K562 (cell line): ENCODE measurements at regions not wholly inside any gene's neighbourhood (a gene's known extent, or its start where the extent isn't known, plus 50 kb on each side); places are given as distances from the start of the nearest gene placed in this dataset.

Experiments
- ATAC-seq: fragments of 200-7000 bp; cut with Tn5 transposase; 3 replicates; pipeline ENCODE4 v1.9.1; 2020; ENCODE audit warnings: moderate library complexity
- BruUV-seq: library from RNA; stranded (reverse); fragments of 400-500 nt; replicated peaks from 2 replicates; lab custom pipeline; 2021; lab: Mats Ljungman, UMichigan
- CTCF ChIA-PET: fragments of 300-600 bp; formaldehyde crosslinking; extraction: SDS; loops from one replicate; lab custom pipeline; 2021; ENCODE audit warnings: low intra/inter-chr PET ratio; lab: Yijun Ruan, JAX
- POLR2A ChIA-PET: fragments of 300-600, 350-650 bp; sonication (Branson Sonifier 250); formaldehyde crosslinking; extraction: SDS; loops from one replicate; lab custom pipeline; 2021; ENCODE audit warnings: antibody characterized with exemption, inconsistent platforms; lab: Yijun Ruan, JAX
- DNase-seq, 4 experiments: peaks; one replicate each; pipeline versions ENCODE4 v3.0.0 to v3.0.0-alpha.2; 2011 to 2018; ENCODE audit warnings: low spot score in 3 of 4, mixed read lengths in 3 of 4; ENCODE audit errors: extremely low read depth in 1 of 4
- FAIRE-seq: peaks from 2 replicates; lab custom pipeline; 2011; peaks lifted over from hg19 to GRCh38; lab: Jason Lieb, UNC
- H2AFZ ChIP-seq: 2 replicates; pipeline ENCODE4 v1.6.0; 2011; ENCODE audit warnings: low read depth, low read length, control low read depth, inconsistent platforms
- H3K27ac ChIP-seq: fragments of 200-600 bp; 3 replicates; pipeline ENCODE4 v1.8.0; 2011; ENCODE audit warnings: low read depth, mild to moderate bottlenecking, control low read depth, inconsistent platforms, low read length, moderate library complexity, mixed read lengths; ENCODE audit errors: extremely low read depth
- H3K27me3 ChIP-seq, 2 experiments: fragments of 300-600 bp in 1 of 2; 2 replicates in 1 of 2; 3 replicates in 1 of 2; pipeline versions ENCODE4 v1.6.0 to v1.8.0; 2011; ENCODE audit warnings: inconsistent platforms in 2 of 2, low read length in 2 of 2, mild to moderate bottlenecking in 1 of 2, mixed read lengths in 1 of 2, moderate library complexity in 1 of 2; ENCODE audit not compliant: control insufficient read depth in 2 of 2, insufficient read depth in 2 of 2
- H3K36me3 ChIP-seq: fragments of 300-600 bp; 3 replicates; pipeline ENCODE4 v1.8.0; 2011; ENCODE audit warnings: mild to moderate bottlenecking, low read length, inconsistent platforms; ENCODE audit not compliant: control insufficient read depth, insufficient read depth
- H3K4me1 ChIP-seq, 2 experiments: fragments of 200-600 bp in 1 of 2; replicated peaks in 1 of 2; 2 replicates in 1 of 2; 3 replicates in 1 of 2; pipeline versions ENCODE4 v1.5.1 to v1.8.0; 2011; ENCODE audit warnings: inconsistent platforms in 2 of 2, low read length in 2 of 2, mild to moderate bottlenecking in 1 of 2, mixed read lengths in 1 of 2, moderate library complexity in 1 of 2; ENCODE audit not compliant: control insufficient read depth in 2 of 2, insufficient read depth in 2 of 2
- H3K4me2 ChIP-seq: 2 replicates; pipeline ENCODE4 v1.6.1; 2011; ENCODE audit warnings: low read length, control low read depth, inconsistent platforms, mixed read lengths; ENCODE audit not compliant: insufficient read depth
- H3K4me3 ChIP-seq: fragments of 200-600 bp; sonication (generic), shearing (Covaris generic); 2 replicates; pipeline ENCODE4 v1.5.1; 2016; ENCODE audit warnings: control low read depth, inconsistent platforms
- H3K79me2 ChIP-seq: fragments of 200-600 bp; 3 replicates; pipeline ENCODE4 v1.8.0; 2011; ENCODE audit warnings: low read length, inconsistent platforms; ENCODE audit not compliant: control insufficient read depth, insufficient read depth
- H3K9ac ChIP-seq, 2 experiments: 2 replicates each; pipeline versions ENCODE4 v1.6.0 to v1.6.1; 2011; ENCODE audit warnings: low read depth in 2 of 2, low read length in 2 of 2, control low read depth in 1 of 2, inconsistent platforms in 1 of 2, mild to moderate bottlenecking in 1 of 2, mixed read lengths in 1 of 2; ENCODE audit not compliant: insufficient read depth in 1 of 2
- H3K9me1 ChIP-seq: one replicate; pipeline ENCODE4 v1.6.0; 2011; ENCODE audit warnings: inconsistent platforms, mild to moderate bottlenecking, low read length, moderate library complexity; ENCODE audit not compliant: control insufficient read depth, insufficient read depth
- H3K9me3 ChIP-seq: replicated peaks from 2 replicates; pipeline ENCODE4 v1.5.1; 2011; ENCODE audit warnings: low read depth, low read length, inconsistent platforms; ENCODE audit not compliant: control insufficient read depth, insufficient read depth
- H4K20me1 ChIP-seq: replicated peaks from 2 replicates; pipeline ENCODE4 v1.6.1; 2011; ENCODE audit warnings: low read length, inconsistent platforms, mixed read lengths; ENCODE audit not compliant: control insufficient read depth, insufficient read depth
- ATF7 ChIP-seq: fragments of 450-650 bp; IDR thresholded peaks from 2 replicates; pipeline ENCODE4 v1.7.1; 2014; ENCODE audit warnings: mild to moderate bottlenecking, moderate library complexity
- IRF2 ChIP-seq: sonication (generic); formaldehyde crosslinking; IDR thresholded peaks from 2 replicates; pipeline ENCODE4 v1.8.1; 2022; ENCODE audit warnings: mild to moderate bottlenecking, missing genetic modification reagents
- MED1 ChIP-seq: sonication (generic); formaldehyde crosslinking; IDR thresholded peaks from 2 replicates; pipeline ENCODE4 v1.8.1; 2023; ENCODE audit warnings: missing genetic modification reagents, borderline replicate concordance
- NRF1 ChIP-seq, 2 experiments: fragments of 450-650 bp; IDR thresholded peaks in 1 of 2; conservative IDR thresholded peaks in 1 of 2; 2 replicates each; pipeline ENCODE4 v1.6.1; 2014; ENCODE audit warnings: mild to moderate bottlenecking in 2 of 2
- POLR2AphosphoS5 ChIP-seq: IDR thresholded peaks from 2 replicates; pipeline ENCODE4 v1.6.1; 2011; ENCODE audit warnings: mild to moderate bottlenecking, low read depth, low read length, moderate library complexity; ENCODE audit not compliant: control insufficient read depth, insufficient read depth
- RAD51 ChIP-seq: fragments of 450-650 bp; IDR thresholded peaks from 2 replicates; pipeline ENCODE4 v1.7.1; 2016; ENCODE audit warnings: low read depth, mild to moderate bottlenecking, borderline replicate concordance
- RBM25 ChIP-seq: fragments of 200-400 bp; formaldehyde crosslinking; IDR thresholded peaks from 2 replicates; pipeline ENCODE4 v1.6.1; 2018; ENCODE audit warnings: low read length, low read depth, moderate library complexity; ENCODE audit not compliant: severe bottlenecking
- SNRNP70 ChIP-seq: fragments of 200-400 bp; formaldehyde crosslinking; optimal IDR thresholded peaks from 2 replicates; pipeline ENCODE3; 2017; ENCODE audit warnings: low read depth, low read length
- ZBTB11 ChIP-seq, 3 experiments: fragments of 200-800 bp in 1 of 3; fragments of 250-450 bp in 1 of 3; fragments of 450-650 bp in 1 of 3; sonication (Bioruptor Pico) in 1 of 3; sonication (Bioruptor generic) in 1 of 3; formaldehyde crosslinking in 1 of 3; IDR thresholded peaks; 2 replicates each; pipeline versions ENCODE4 v1.6.1 to v1.8.0; 2016 to 2022; ENCODE audit warnings: mild to moderate bottlenecking in 2 of 3, missing genetic modification characterization in 2 of 3, missing compliant biosample characterization in 1 of 3, moderate library complexity in 1 of 3
- ZNF134 ChIP-seq: fragments of 250-450 bp; sonication (Bioruptor Pico); conservative IDR thresholded peaks from 2 replicates; pipeline ENCODE4 v1.4.0; 2020
- ZNF449 ChIP-seq: fragments of 250-450 bp; sonication (Bioruptor Pico); IDR thresholded peaks from 2 replicates; pipeline ENCODE4 v1.8.0; 2022; ENCODE audit warnings: moderate library complexity, mild to moderate bottlenecking, inconsistent platforms
- WGBS: fragments of 100-300 bp; shearing (Covaris generic); methylation state at CpG from one replicate; pipeline ENCODE4 v1.1.6; 2016; ENCODE audit warnings: low coverage, mixed read lengths; ENCODE audit not compliant: insufficient coverage; ENCODE audit errors: missing lambda C conversion rate; 5-methylcytosine and 5-hydroxymethylcytosine counted together
- in situ Hi-C: fragments of 300-500 bp; cut with MboI; formaldehyde crosslinking; loops from 4 replicates; pipeline ENCODE4 v1.15.0; 2018; ENCODE audit warnings: inconsistent platforms, mixed read lengths
- intact Hi-C: fragments of 100-400 bp; cut with micrococcal nuclease; formaldehyde crosslinking; loops from 2 replicates; pipeline ENCODE4 v1.14.2; 2022

- TF ChIP-seq NRF1 (conservative IDR thresholded peaks at IDR 0.05 in 1 of 2, IDR thresholded peaks at IDR 0.05 in 1 of 2): 0 out of 4 replicates have a peak, but pooled peaks of 1 of the 2 experiments have one; percentile 11
- peak; percentile 10 for TF ChIP-seq RBM25
- TF ChIP-seq RAD51: peak; percentile 96
These were observed 311.9 kb upstream of the SULF2 start (continued) for GRCh38 chr20:48096957-48097890.

GRCh38 chr20:48096212-48096875, 311.1 kb upstream of the SULF2 start:
- DNase-seq: no peak
- ChIA-PET CTCF (interaction anchor here (0.6 kb wide), 2 partner anchors 29 to 48 kb away, joined by 3 read pairs; no protein-coding TSS in a partner anchor), POLR2A (interaction anchor here (1.2 kb wide), 1 partner anchor 119 kb away, joined by 3 read pairs; no protein-coding TSS in a partner anchor)
- Histone ChIP-seq H3K4me3 (no peak overlapping the region), H4K20me1 (no peaks in the 10 kb centered on the region; the same call in 1 of the 2 replicates), H3K9me3 (no peaks in the 10 kb centered on the region), H3K36me3 (no peaks in the 10 kb centered on the region), H3K79me2 (no peaks in the 10 kb centered on the region), H3K4me1 (no peaks in the 10 kb centered on the region; a peak in 1 of 5 replicates), H3K9me1 (no peaks in the 10 kb centered on the region), H3K9ac (no peak overlapping the region), H2AFZ (no peak overlapping the region; the same call in 1 of the 2 replicates), H3K27me3 (no peaks in the 10 kb centered on the region; a peak in 1 of 5 replicates), H3K4me2 (peak overlapping the region; percentile 24), H3K27ac (no peak overlapping the region)
- in situ Hi-C loops (no loop called here), intact Hi-C loops (no loop called here)
- 9% methylated on average over 12 of the region's 12 CpGs for WGBS
- FAIRE-seq: no peak
- no peak for ATAC-seq
- no TSS peak for BruUV-seq
- TF ChIP-seq ZNF134 (CRISPR knock-in tag) (no peak), MED1 (CRISPR knock-in tag) (no peak), IRF2 (CRISPR knock-in tag) (no peak), ATF7 (no peak), SNRNP70 (no peak), POLR2AphosphoS5 (no peak), ZBTB11 (CRISPR knock-in tag; IDR thresholded peaks at IDR 0.05) (peak in 1 of 3 experiments; percentile 59; a peak in 1 of 6 replicates), ZNF449 (CRISPR knock-in tag) (no peak)
